ENCODE measurements at regions not wholly inside any gene's neighbourhood (a gene's known extent, or its start where the extent isn't known, plus 50 kb on each side); places are given as distances from the start of the nearest gene placed in this dataset.

GRCh38 chr20:56788671-56789610 is 159.8 kb downstream of the TFAP2C start:
- H3K4me3 ChIP-seq (ENCODE audit: low read depth, low read length) = no peak overlapping the region
- TF ChIP-seq, protein P1, sequence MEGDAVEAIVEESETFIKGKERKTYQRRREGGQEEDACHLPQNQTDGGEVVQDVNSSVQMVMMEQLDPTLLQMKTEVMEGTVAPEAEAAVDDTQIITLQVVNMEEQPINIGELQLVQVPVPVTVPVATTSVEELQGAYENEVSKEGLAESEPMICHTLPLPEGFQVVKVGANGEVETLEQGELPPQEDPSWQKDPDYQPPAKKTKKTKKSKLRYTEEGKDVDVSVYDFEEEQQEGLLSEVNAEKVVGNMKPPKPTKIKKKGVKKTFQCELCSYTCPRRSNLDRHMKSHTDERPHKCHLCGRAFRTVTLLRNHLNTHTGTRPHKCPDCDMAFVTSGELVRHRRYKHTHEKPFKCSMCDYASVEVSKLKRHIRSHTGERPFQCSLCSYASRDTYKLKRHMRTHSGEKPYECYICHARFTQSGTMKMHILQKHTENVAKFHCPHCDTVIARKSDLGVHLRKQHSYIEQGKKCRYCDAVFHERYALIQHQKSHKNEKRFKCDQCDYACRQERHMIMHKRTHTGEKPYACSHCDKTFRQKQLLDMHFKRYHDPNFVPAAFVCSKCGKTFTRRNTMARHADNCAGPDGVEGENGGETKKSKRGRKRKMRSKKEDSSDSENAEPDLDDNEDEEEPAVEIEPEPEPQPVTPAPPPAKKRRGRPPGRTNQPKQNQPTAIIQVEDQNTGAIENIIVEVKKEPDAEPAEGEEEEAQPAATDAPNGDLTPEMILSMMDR (IDR thresholded peaks at IDR 0.05; ENCODE audit: borderline replicate concordance, insufficient read depth, low read depth, low read length) = no peak

DNA sequence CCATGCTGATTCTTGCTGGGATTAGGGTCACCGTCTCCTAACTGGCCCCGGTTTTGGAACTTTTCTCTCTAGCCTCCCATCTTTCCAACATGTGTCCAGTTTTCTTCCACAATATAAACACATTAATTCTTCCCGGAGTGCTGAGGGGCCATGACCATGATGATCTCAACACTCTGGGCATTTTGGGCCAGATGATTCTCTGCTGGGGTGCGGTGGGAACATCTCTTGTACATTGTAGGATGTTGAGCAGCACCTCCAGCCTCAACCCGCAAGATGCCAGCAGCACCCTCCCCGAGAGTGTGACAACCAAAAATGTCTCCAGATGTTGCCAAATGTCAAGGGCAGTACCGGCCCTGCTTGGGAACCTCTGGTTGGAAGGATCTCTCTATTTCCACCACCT is 164.8 kb downstream of the TFAP2C start:
- TF ChIP-seq, protein P1 (IDR thresholded peaks at IDR 0.05; ENCODE audit: borderline replicate concordance, insufficient read depth, low read depth, low read length) = no peak

DNA sequence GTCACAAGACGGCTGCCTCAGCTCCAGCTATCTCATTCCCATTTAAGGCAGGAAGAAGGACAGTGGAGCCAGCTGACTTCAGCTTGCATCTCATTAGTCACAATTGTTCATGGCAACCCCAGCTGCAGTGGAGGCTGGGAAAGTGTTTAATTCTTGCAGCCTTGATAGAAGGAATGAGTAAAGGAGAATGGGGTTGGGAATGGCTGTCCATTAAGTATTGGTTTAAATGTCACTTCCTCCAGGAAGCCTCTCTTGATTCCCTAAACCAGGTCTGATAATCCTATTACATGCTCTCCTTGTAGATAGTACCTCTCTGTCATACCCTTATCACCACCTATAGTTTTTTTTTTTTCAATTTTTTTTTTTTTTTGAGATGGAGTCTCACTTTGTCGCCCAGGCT is 166.4 kb downstream of the TFAP2C start:
- H3K4me3 ChIP-seq (ENCODE audit: low read depth, low read length) = no peak overlapping the region
- TF ChIP-seq, protein P1 (IDR thresholded peaks at IDR 0.05; ENCODE audit: borderline replicate concordance, insufficient read depth, low read depth, low read length) = no peak

More for the DNA sequence above, 164.8 kb downstream of the TFAP2C start:
- no peak overlapping the region for H3K4me3 ChIP-seq (ENCODE audit: low read depth, low read length)

DNA sequence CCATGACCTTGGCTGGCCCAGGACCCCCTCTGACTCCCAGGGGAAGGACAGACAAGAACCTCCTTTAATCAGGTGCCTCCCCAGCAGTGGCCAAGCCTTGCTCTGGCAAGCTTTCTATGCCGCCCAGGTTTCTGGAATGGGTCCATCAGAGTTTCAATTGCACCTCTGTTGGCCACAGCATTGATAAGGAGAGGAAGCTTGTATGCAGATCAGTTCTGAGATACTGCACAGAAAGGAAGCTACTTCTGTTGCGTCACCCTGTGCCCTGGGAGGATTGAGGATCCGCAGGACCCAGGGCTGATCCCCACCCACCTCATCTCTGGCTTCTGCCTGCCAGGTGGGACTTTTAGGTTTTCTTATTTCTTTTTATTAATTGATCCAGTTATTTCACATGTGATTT is 167.2 kb downstream of the TFAP2C start:
- TF ChIP-seq, protein P1 (IDR thresholded peaks at IDR 0.05; ENCODE audit: borderline replicate concordance, insufficient read depth, low read depth, low read length) = no peak
- H3K4me3 ChIP-seq (ENCODE audit: low read depth, low read length) = no peak overlapping the region

GRCh38 chr20:56797023-56797422 is 167.9 kb downstream of the TFAP2C start:
- TF ChIP-seq, protein P1 (IDR thresholded peaks at IDR 0.05; ENCODE audit: borderline replicate concordance, insufficient read depth, low read depth, low read length) = no peak

DNA sequence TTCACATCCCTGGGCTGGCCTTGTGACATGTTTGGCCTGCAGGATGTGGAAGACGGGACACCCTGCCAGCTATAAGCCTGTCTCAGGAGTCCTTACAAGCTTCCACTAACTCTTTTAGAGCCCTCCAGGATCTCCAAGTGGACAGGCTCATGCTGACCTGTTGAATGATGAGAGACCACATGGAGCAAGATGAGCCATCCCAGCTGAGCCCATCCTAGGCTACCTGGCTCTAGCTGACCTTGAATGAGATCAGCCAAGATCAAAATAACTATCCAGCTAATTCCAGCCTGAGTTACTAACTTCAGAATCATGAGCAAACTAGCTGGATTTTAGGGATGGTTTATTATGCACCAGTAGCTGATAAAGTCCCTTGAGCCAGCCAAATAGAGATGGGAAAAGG is 169.5 kb downstream of the TFAP2C start:
- TF ChIP-seq, protein P1 (IDR thresholded peaks at IDR 0.05; ENCODE audit: borderline replicate concordance, insufficient read depth, low read depth, low read length) = no peak
- no peak overlapping the region for H3K4me3 ChIP-seq (ENCODE audit: low read depth, low read length)

More at GRCh38 chr20:56797023-56797422, 167.9 kb downstream of the TFAP2C start:
- no peak overlapping the region for H3K4me3 ChIP-seq (ENCODE audit: low read depth, low read length)

- H3K4me3 ChIP-seq (ENCODE audit: low read depth, low read length) = no peak overlapping the region
- TF ChIP-seq, protein P1 (IDR thresholded peaks at IDR 0.05; ENCODE audit: borderline replicate concordance, insufficient read depth, low read depth, low read length) = no peak
Measured at GRCh38 chr20:56799187-56799586, 170.1 kb downstream of the TFAP2C start.
